NCI-H2107 treated with DMSO at 0.1 percent for 48 hours (cell line): ENCODE measurements at regions not wholly inside any gene's neighbourhood (a gene's known extent, or its start where the extent isn't known, plus 50 kb on each side); places are given as distances from the start of the nearest gene placed in this dataset.

Source experiments
- DNase-seq: peaks from one replicate; lab custom pipeline; 2025; ENCODE audit not compliant: unreplicated experiment; lab: John Stamatoyannopoulos, UW

DNA sequence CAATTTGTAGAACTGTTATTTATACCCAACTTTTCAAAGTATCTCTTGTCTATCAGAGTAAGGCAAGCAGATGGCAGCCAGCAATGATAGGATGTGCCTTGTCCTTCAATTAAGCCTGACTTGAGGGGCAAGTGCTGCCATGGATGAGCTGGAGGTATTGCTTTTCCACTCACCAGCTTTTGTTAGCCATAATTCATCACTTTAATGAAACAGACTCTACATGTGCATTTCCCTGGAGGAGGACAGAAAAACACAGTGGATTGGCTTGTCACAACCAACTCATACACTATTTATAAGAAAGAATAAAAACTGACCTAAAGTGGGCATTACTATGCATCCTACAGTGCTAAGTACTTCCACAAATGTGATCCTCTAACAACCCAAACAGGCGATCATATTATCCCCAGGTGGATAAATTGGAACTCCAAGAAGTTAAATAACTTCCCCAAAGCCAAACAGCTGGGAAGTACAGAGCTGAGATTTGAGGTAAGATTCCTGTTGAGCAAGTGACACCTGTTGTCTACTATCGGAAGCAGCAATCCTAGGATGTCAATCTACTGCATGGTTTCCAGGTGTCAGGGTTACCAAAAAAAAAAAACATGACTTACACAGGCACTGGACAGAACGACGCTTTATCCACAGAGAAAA lies 73.9 kb upstream of the NRSN1 start:
- DNase-seq = no peak

DNA sequence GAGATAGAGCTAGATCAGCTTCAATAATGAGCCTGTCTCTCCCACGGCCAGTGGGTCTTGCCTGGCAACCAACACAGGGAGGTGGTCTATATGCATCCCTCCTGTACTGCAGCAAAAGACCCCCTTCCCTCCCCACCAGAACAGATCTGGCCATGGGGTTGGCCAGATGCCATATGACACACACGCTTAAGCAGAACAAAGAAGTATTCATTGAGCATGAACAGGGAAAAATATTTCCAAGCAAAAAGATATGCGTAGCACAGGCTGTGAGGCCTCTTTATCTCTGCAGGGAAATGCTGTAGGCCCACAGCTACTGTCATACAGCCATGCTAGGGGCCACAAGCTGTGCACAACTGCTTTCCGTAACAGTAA lies 73.4 kb upstream of the NRSN1 start:
- DNase-seq = no peak

DNA sequence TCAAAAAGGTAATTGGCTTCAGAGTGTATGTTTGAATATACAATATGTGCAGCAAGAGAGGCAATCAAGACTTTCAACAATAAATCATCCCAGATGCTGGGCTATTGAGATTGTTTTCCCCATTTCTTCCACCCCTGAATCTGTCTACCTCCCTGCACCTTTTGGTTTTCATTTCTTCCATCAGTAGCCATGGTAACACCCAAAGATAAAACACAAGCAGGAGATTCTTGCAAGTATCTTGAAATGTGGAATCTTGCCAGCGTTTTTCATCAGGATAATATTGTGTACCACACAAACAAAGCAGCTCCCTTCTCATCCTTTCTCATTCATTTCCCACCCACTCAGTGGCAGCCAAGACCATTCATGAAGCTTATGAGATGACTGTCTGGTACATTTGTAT lies 73.0 kb upstream of the NRSN1 start:
- no peak for DNase-seq

DNA sequence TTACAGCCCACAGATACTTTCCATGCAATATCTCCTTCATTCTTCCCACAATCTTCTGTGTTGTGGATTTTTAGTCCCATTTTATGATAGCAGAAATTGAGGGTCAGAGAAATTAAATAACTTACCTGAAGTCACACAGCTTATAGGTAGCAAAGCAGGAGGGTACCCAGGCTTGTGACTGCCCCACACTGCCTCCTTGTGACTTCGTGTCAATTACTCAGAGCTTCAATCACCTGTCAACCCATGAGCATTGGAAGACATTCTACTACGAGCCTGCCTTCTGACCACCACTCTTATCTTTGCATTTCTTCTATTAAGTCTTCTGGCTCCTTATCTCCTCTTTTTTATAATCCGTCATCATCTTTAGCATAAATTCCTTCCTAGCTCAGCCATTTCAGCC lies 71.6 kb upstream of the NRSN1 start:
- no peak for DNase-seq

DNA sequence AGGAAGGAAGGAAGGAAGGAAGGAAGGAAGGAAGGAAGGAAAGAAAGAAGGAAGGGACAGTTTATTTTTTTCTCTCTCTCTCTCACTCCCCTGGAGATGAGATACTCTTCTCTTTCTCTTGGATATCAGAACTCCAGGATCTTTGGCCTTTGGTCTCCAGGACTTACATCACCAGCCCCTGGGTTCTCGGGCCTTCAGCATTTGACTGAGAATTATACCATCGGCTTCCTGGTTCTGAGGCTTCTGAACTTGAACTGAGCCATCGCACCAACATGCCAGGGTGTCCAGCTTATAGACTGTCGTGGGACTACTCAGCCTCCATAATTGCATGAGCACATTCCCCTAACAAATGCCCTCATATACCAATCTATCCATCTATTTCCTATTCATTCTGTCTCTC lies 69.4 kb upstream of the NRSN1 start:
- DNase-seq = no peak

DNA sequence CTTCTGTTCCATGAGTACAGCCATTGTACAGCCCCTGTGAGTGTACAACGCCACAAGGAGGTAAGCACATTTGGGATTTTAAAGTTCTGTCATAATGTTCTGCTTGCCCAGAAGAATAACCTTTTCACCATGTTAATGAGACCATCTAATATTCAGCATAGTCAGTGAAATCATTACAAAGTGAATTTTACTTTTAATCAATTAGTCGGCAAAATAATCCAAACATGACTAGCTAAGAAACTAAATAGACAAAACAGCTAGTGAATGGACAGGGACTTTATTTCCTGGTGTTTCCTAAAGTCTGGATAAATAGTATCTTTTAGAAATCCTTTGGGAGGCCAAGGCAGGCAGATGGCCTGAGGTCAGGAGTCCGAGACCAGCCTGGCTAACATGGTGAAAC lies 69.0 kb upstream of the NRSN1 start:
- DNase-seq = no peak

DNA sequence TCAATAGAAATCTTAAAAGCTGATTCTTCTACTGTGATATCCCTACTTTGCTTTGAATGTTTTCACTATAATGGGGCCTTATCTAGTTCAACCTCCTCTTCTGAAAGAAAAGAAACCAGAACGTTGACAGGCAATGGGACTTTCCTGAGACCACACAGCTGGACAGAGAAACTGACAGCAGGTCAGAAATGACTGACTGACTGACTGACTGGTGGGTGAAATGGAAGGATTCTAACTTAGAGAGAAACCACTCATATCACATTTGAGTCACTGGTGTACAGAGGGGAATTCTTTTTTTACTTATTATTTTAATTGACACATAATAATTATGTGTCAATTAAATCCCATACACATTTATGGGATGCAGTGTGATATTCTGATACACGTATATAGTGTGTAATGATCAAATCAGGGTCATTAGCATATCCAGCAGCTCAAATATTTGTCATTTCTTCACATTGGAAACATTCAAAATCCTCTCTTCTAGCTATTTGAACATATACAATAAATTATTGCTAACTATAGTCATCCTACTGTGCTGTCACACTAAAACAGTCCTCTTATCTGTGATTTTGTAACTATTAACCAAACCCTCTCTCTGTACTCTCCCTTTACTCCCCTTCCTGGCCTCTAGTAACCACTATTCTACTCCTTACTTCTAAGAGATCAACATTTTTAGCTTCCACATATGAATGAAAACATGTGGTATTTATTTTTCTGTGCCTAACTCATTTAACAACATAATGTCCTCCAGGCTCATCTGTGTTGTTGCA lies 64.8 kb upstream of the NRSN1 start:
- no peak for DNase-seq

DNA sequence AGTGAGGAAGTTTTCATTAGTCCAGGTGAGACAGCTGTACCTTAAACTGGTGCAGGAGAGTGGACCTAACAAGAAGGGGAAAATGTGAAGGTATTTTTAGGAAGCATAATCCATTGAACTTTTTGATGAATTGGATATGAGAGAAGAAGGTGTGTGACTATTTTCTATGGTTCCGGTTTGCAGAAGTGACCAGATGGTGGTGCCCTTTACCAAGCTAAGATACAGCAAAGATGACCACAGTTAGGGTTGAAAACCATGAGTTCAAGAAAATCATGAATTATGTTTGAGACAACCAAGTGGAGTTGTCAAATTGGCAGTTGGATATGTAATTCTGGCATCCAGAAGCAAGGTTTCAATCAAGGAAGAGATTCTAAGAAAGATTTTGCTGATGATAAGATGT lies 61.9 kb upstream of the NRSN1 start:
- DNase-seq = no peak

DNA sequence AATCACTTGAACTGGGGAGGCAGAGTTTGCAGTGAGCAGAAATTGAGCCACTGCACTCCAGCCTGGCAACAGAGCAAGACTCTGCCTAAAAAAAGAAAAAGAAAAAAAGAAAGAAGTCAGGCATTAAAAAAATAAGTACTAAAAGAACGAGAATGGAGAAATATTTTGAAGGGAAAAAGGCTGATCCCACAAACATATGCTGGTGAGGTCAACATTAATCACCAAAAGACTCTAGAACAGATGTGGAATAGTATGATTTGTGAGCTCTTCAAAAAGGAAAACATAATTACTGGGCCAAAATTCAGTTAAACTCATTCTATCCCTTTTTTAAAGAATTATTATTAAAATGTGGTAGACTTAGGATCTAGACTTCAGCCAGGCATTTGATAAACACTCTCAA lies 61.2 kb upstream of the NRSN1 start:
- DNase-seq = no peak

DNA sequence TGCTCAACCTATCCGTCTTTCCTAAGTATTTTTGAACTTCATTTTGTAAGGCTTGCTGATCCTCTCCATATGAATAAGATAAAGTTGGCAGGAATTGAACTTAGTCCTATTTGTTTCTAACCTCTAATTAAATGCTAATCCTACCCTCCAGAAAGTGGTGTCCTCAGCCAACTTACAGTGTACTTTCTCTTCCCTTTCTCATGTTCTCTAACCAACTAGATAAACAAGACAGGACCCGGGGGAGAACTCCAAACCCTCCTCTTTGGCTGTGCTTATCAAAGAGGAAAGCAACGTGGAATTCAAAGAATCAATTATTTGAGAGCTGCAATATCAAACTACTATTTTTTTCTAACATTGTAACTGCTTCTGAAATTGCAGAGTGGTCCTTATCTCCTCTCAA lies 56.5 kb upstream of the NRSN1 start:
- DNase-seq = peak; percentile 62

DNA sequence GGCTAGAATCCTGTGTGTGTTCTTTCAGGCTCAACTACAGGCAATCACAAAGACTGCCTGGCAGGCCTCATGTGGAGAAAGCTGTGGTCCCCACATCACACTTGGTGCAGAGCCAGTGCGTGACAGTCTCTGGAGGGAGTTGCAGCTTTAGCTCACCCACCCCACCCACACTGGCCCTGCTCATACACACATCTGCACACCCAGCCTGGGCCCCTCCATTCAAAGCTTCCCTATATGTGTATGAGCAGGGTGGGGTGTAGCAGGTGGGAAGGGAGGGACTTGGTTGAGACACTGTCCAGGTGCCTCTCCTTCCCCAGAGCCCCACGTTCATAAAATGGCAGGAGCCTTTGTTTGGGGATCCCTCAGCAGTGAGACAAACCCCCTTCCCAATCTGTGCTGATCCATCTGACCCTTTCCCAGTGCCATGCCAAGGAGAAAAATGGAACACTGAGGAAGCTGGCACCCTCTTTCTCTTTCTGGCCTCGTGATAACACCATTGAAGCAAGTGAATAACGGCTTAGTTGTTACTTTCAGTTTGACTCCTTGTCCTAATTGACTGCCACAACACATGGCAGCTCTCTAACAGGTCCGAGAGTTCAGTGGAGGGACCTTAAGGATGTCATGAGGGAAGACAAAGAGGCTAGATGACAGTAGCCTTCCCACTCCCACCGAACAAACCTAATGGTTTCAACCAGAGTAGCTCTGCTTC lies 53.8 kb upstream of the NRSN1 start:
- DNase-seq = no peak

DNA sequence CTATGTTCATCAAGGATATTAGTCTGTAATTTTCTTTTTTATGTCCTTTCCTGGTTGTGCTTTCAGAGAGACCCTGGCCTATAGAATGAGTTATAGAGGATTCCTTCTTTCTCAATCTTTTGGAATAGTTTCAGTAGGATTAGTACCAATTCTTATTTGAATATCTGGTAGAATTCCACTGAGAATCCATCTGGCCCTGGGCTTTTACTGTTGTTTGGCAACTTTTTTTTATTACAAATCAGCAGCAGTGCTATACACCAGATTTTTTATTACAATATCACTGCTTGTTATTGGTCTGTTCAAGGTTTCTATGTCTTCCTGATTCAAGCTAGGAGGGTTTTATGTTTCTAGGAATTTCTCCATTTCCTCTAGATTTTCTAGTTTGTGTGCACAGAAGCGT lies 50.0 kb upstream of the NRSN1 start:
- no peak for DNase-seq
